Ovary (tissue), 3 donors: ENCODE measurements at regions not wholly inside any gene's neighbourhood (a gene's known extent, or its start where the extent isn't known, plus 50 kb on each side); places are given as distances from the start of the nearest gene placed in this dataset.

Experiments used
- CTCF ChIP-seq, 3 donors: fragments of 450-650 bp in 2 of 3; fragments of 200-600 bp in 1 of 3; IDR thresholded peaks; one replicate each; pipeline versions ENCODE4 v1.5.1 to v1.8.0; 2016 to 2022; ENCODE audit warnings: antibody characterized with exemption in 3 of 3, mild to moderate bottlenecking in 1 of 3
- POLR2A ChIP-seq: fragments of 450-650 bp; IDR thresholded peaks from one replicate; pipeline ENCODE4 v1.6.1; 2017; ENCODE audit warnings: antibody characterized with exemption, mild to moderate bottlenecking, moderate library complexity
- donor health status: DM: no; HTN: no; CAD: no.

GRCh38 chr16:86338403-86339115, 171.8 kb upstream of the FOXF1 start:
- TF ChIP-seq CTCF (IDR thresholded peaks at IDR 0.05), result no peak
- TF ChIP-seq POLR2A, result no peak
